GM23338 (cell line): ENCODE measurements at regions not wholly inside any gene's neighbourhood (a gene's known extent, or its start where the extent isn't known, plus 50 kb on each side); places are given as distances from the start of the nearest gene placed in this dataset.

Experiments used
- CREB1 ChIP-seq: fragments of 250-450 bp; sonication (Bioruptor Pico); IDR thresholded peaks from 2 replicates; pipeline ENCODE4 v1.5.0; 2020; ENCODE audit warnings: low read depth, mild to moderate bottlenecking, moderate library complexity
- CTCF ChIP-seq, 2 experiments: fragments of 200-600 bp in 1 of 2; sonication (generic) in 1 of 2; conservative IDR thresholded peaks; 2 replicates each; pipeline versions ENCODE4 v1.5.1 to v1.6.1; 2016 to 2017; ENCODE audit warnings: antibody characterized with exemption in 2 of 2, low read depth in 2 of 2, mild to moderate bottlenecking in 2 of 2, moderate library complexity in 1 of 2
- ETS1 ChIP-seq: IDR thresholded peaks from 2 replicates; pipeline ENCODE4 v1.6.1; 2016; ENCODE audit warnings: antibody characterized with exemption
- EZH2 ChIP-seq: fragments of 200-600 bp; sonication (generic); IDR thresholded peaks from one replicate; pipeline ENCODE4 v1.8.0; 2017; ENCODE audit warnings: antibody characterized with exemption, mild to moderate bottlenecking, low read depth; ENCODE audit not compliant: unreplicated experiment
- EZH2phosphoT487 ChIP-seq: fragments of 200-600 bp; sonication (generic); IDR thresholded peaks from one replicate; pipeline ENCODE4 v1.8.1; 2018; ENCODE audit warnings: antibody characterized with exemption; ENCODE audit not compliant: unreplicated experiment
- JUNB ChIP-seq: IDR thresholded peaks from one replicate; pipeline ENCODE4 v1.6.1; 2016; ENCODE audit warnings: antibody characterized with exemption; ENCODE audit not compliant: unreplicated experiment
- POLR2AphosphoS5 ChIP-seq: IDR thresholded peaks from 2 replicates; pipeline ENCODE4 v1.6.1; 2016; ENCODE audit warnings: antibody characterized with exemption, low read depth
- REST ChIP-seq: IDR thresholded peaks from one replicate; pipeline ENCODE4 v1.6.1; 2018; ENCODE audit warnings: antibody characterized with exemption; ENCODE audit not compliant: unreplicated experiment
- STAT1 ChIP-seq: IDR thresholded peaks from one replicate; pipeline ENCODE4 v1.6.1; 2016; ENCODE audit warnings: antibody characterized with exemption; ENCODE audit not compliant: unreplicated experiment
- ZNF331 ChIP-seq: fragments of 250-450 bp; sonication (Bioruptor Pico); IDR thresholded peaks from 2 replicates; pipeline ENCODE4 v1.5.0; 2020; ENCODE audit warnings: low read depth, mild to moderate bottlenecking, moderate library complexity

GRCh38 chr18:78405763-78406162 lies 573.9 kb upstream of the SALL3 start:
- no peak for TF ChIP-seq CTCF (conservative IDR thresholded peaks at IDR 0.05; ENCODE audit: low read depth in 2 of 2)
- TF ChIP-seq EZH2phosphoT487, result no peak
- no peak for TF ChIP-seq EZH2
- TF ChIP-seq ZNF331 (CRISPR knock-in tag), result no peak
- TF ChIP-seq POLR2AphosphoS5, result no peak
- no peak for TF ChIP-seq REST
- TF ChIP-seq JUNB, result no peak
- no peak for TF ChIP-seq CREB1
- TF ChIP-seq ETS1, result no peak
- TF ChIP-seq STAT1, result no peak
